ENCODE measurements at regions not wholly inside any gene's neighbourhood (a gene's known extent, or its start where the extent isn't known, plus 50 kb on each side); places are given as distances from the start of the nearest gene placed in this dataset.

- TF ChIP-seq, protein P1, sequence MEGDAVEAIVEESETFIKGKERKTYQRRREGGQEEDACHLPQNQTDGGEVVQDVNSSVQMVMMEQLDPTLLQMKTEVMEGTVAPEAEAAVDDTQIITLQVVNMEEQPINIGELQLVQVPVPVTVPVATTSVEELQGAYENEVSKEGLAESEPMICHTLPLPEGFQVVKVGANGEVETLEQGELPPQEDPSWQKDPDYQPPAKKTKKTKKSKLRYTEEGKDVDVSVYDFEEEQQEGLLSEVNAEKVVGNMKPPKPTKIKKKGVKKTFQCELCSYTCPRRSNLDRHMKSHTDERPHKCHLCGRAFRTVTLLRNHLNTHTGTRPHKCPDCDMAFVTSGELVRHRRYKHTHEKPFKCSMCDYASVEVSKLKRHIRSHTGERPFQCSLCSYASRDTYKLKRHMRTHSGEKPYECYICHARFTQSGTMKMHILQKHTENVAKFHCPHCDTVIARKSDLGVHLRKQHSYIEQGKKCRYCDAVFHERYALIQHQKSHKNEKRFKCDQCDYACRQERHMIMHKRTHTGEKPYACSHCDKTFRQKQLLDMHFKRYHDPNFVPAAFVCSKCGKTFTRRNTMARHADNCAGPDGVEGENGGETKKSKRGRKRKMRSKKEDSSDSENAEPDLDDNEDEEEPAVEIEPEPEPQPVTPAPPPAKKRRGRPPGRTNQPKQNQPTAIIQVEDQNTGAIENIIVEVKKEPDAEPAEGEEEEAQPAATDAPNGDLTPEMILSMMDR (IDR thresholded peaks at IDR 0.05) = no peak
- no peak for TF ChIP-seq POLR2A (IDR thresholded peaks at IDR 0.05)
These were observed 467.3 kb upstream of the IRAK1BP1 start for GRCh38 chr6:78400076-78400475.

Measured in Peyer's patch (tissue), 4 donors.